Bronchial epithelial cell (primary cell): ENCODE measurements at regions not wholly inside any gene's neighbourhood (a gene's known extent, or its start where the extent isn't known, plus 50 kb on each side); places are given as distances from the start of the nearest gene placed in this dataset.
A peak's percentile ranks its signal among the peaks of the same experiment; 100 is the strongest.

ENCODE experiments used
- DNase-seq: peaks from one replicate; pipeline ENCODE4 v3.0.0-alpha.2; 2010; ENCODE audit warnings: low read depth
- FAIRE-seq: peaks from 2 replicates; lab custom pipeline; 2011; peaks lifted over from hg19 to GRCh38; lab: Jason Lieb, UNC
- H3K27me3 ChIP-seq: 2 replicates; pipeline ENCODE4 v1.5.1; 2011; ENCODE audit warnings: low read length; ENCODE audit not compliant: control insufficient read depth, insufficient read depth
- H3K36me3 ChIP-seq: 2 replicates; pipeline ENCODE4 v1.5.1; 2011; ENCODE audit warnings: low read length; ENCODE audit not compliant: control insufficient read depth, insufficient read depth
- H3K4me3 ChIP-seq: 2 replicates; pipeline ENCODE4 v1.5.1; 2011; ENCODE audit warnings: mild to moderate bottlenecking, low read depth, low read length, control low read depth
- TF ChIP-seq, protein P1 (sequence below): IDR thresholded peaks from 2 replicates; pipeline ENCODE4 v1.5.1; 2011; ENCODE audit warnings: mild to moderate bottlenecking, moderate library complexity, low read length, control low read depth, inconsistent platforms; ENCODE audit not compliant: insufficient read depth, severe bottlenecking

DNA sequence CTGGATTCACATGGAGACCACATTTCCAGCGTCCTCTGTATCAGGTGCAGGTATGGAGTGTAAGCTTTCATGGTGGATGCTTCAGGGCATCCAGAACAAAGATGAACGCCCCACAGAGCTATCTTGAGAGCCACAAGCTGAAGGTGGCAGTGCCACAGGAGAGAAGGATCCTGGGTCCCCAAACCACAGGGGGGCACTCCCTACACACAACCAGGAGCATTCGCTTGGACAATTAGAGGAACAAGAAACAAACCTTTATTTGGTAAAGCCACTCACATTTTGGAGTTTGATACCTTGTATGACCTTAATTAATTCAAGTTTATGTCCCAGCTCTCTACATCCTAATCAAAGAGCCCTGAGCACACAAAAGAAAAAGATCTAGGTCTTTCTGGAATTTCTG is 406.3 kb downstream of the PREX1 start:
- FAIRE-seq (no peak), DNase-seq (no peak)
- Histone ChIP-seq H3K36me3 (no peaks in the 10 kb centered on the region), H3K4me3 (no peak overlapping the region), H3K27me3 (no peaks in the 10 kb centered on the region)
- TF ChIP-seq, protein P1, sequence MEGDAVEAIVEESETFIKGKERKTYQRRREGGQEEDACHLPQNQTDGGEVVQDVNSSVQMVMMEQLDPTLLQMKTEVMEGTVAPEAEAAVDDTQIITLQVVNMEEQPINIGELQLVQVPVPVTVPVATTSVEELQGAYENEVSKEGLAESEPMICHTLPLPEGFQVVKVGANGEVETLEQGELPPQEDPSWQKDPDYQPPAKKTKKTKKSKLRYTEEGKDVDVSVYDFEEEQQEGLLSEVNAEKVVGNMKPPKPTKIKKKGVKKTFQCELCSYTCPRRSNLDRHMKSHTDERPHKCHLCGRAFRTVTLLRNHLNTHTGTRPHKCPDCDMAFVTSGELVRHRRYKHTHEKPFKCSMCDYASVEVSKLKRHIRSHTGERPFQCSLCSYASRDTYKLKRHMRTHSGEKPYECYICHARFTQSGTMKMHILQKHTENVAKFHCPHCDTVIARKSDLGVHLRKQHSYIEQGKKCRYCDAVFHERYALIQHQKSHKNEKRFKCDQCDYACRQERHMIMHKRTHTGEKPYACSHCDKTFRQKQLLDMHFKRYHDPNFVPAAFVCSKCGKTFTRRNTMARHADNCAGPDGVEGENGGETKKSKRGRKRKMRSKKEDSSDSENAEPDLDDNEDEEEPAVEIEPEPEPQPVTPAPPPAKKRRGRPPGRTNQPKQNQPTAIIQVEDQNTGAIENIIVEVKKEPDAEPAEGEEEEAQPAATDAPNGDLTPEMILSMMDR, result no peak

DNA sequence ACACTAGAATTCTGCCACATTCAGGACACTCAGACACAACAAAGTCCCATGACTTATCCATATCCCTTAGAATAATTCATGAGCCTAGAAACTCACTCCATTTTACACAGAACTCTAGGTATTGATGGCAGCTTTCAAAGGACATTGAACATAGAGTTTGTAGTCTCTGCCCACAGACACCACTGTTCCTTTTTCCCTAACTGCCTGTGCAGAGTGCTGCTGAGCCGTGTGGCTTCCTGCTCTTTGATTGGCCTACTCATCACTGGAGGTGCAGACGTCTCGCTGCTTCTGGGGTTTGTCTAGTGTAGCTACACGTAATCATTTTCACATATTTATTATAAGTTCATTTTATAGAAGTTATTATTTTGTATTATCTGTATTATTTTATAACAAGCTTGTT is 407.6 kb downstream of the PREX1 start:
- Histone ChIP-seq H3K36me3 (no peaks in the 10 kb centered on the region), H3K4me3 (no peak overlapping the region), H3K27me3 (no peaks in the 10 kb centered on the region)
- TF ChIP-seq, protein P1, result no peak
- DNase-seq, result no peak
- FAIRE-seq, result no peak

DNA sequence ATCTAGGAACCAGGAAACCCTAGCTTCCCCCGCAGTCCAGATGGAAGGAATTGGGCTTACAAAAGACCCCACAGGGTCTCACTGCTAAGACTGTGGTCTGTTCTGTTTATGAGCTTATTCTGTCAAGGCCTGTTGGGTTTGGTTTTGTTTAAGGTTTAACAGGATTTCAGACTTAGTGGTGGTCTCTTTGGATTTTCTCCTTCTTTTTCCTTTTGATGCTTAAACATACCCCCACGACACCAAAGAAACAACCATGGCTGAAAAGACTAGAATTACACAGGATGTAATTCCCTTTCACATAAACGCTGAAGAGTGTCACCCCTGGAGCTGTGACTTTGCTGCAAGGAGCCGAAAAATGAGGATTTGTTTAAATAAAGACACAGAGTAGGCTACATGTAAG is 408.6 kb downstream of the PREX1 start:
- Histone ChIP-seq H3K36me3 (no peaks in the 10 kb centered on the region), H3K27me3 (no peaks in the 10 kb centered on the region), H3K4me3 (no peak overlapping the region)
- no peak for FAIRE-seq
- TF ChIP-seq, protein P1, result no peak
- DNase-seq, result no peak

DNA sequence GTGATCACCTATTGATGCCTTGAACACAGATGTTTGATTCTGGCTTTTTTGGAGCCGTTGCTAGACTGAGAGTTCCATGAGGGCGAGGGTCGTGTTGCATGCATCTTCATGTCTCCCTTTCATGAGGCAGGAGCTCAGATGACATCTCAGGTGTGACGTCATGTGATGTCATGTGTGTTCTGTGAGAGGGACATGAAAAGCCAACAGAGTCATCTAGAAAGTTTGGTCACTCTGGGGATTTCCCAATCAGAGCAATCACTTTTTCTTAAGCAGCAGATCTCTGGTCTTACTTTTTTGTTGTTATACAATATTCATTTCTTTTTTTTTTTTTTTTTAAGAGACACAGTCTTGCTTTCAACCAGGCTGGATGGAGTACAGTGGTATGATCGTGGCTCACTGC is 411.8 kb downstream of the PREX1 start:
- DNase-seq (no peak), FAIRE-seq (no peak)

DNA sequence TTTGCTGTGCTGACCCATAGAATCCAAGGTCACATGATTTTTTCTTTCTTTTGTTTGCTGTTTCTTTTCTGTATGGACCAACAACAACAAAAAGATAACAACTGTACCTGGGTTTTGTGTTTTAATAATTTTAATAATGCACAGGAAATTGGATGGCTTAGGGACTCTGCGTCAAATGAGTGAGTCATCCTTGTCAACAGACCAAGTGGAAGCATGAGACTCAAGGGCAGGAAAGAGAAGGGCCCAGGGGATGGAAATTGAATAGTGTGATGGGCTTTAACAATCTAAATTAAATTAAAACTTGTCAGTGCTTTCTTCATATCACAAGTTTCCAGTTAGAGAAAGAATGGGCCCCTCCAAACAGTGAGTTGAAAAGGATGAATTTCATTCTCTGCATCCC is 413.0 kb downstream of the PREX1 start:
- TF ChIP-seq, protein P1, result no peak
- no peaks in the 10 kb centered on the region for H3K27me3 ChIP-seq
- DNase-seq, result peak; percentile 6
- no peaks in the 10 kb centered on the region for H3K36me3 ChIP-seq
- no peak for FAIRE-seq
- H3K4me3 ChIP-seq, result no peak overlapping the region

More for the DNA sequence above, 411.8 kb downstream of the PREX1 start:
- TF ChIP-seq, protein P1, result no peak
- H3K27me3 ChIP-seq, result no peaks in the 10 kb centered on the region
- no peak overlapping the region for H3K4me3 ChIP-seq
- no peaks in the 10 kb centered on the region for H3K36me3 ChIP-seq

DNA sequence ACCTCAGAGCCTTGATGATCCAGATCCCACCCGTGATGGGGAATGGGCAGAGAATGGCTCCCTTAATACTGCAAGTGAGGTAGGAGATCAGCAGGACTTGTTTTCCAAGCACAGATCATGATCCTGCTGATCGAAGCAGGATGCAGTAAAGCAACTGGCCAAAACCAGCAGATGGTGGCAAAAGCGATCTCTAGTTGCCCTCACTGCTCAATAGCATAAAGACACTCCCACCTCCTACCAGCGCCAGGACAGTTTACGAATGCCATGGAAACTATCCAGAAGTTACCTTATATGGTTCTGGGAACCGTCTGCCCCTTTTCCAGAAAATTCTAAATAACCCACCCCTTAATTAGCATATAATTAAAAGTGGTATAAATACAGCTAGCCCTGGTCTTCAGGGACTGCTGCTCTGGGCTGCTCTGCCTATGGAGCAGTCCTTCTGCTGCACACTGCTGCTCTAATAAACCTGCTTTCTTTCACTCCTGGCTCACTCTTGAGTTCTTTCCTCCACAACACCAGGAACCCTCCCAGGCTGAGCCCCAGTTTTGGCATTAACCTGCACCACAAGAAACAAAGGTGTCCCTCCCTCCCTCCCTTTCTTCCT is 415.8 kb downstream of the PREX1 start:
- H3K36me3 ChIP-seq, result no peaks in the 10 kb centered on the region
- DNase-seq (no peak), FAIRE-seq (no peak)
- H3K27me3 ChIP-seq, result no peaks in the 10 kb centered on the region
- H3K4me3 ChIP-seq, result no peak overlapping the region
- TF ChIP-seq, protein P1, result no peak
